HepG2 (cell line): ENCODE measurements at regions not wholly inside any gene's neighbourhood (a gene's known extent, or its start where the extent isn't known, plus 50 kb on each side); places are given as distances from the start of the nearest gene placed in this dataset.
A peak's percentile ranks its signal among the peaks of the same experiment; 100 is the strongest.

Experiments
- CCDC6 ChIP-seq: sonication (generic); formaldehyde crosslinking; IDR thresholded peaks from 2 replicates; pipeline ENCODE4 v1.8.1; 2022; ENCODE audit warnings: mild to moderate bottlenecking, missing genetic modification reagents, moderate library complexity
- CHCHD3 ChIP-seq: sonication (generic); formaldehyde crosslinking; IDR thresholded peaks from 2 replicates; pipeline ENCODE4 v1.8.0; 2022; ENCODE audit warnings: mild to moderate bottlenecking, missing genetic modification reagents, moderate library complexity
- DR1 ChIP-seq: sonication (generic); formaldehyde crosslinking; IDR thresholded peaks from 2 replicates; pipeline ENCODE4 v1.8.0; 2021; ENCODE audit warnings: mild to moderate bottlenecking, missing genetic modification reagents, inconsistent platforms
- GZF1 ChIP-seq: sonication (generic); formaldehyde crosslinking; IDR thresholded peaks from 2 replicates; pipeline ENCODE4 v1.5.1; 2020; ENCODE audit warnings: mild to moderate bottlenecking, missing genetic modification reagents
- HMGXB4 ChIP-seq, 2 experiments: sonication (generic) in 1 of 2; formaldehyde crosslinking in 1 of 2; IDR thresholded peaks; 2 replicates each; pipeline versions ENCODE4 v1.4.0 to v1.6.1; 2018 to 2020; ENCODE audit warnings: missing genetic modification reagents in 2 of 2, borderline replicate concordance in 1 of 2, low read depth in 1 of 2, mild to moderate bottlenecking in 1 of 2, missing biosample characterization in 1 of 2
- NRL ChIP-seq: sonication (generic); formaldehyde crosslinking; IDR thresholded peaks from 2 replicates; pipeline ENCODE4 v1.5.0; 2020; ENCODE audit warnings: missing genetic modification reagents, mild to moderate bottlenecking, moderate library complexity, borderline replicate concordance
- PHF21A ChIP-seq: sonication (generic); formaldehyde crosslinking; IDR thresholded peaks from 2 replicates; pipeline ENCODE4 v1.5.0; 2020; ENCODE audit warnings: mild to moderate bottlenecking, missing genetic modification reagents
- TFDP1 ChIP-seq: IDR thresholded peaks from 2 replicates; pipeline ENCODE4 v1.6.1; 2016; ENCODE audit warnings: missing compliant biosample characterization, missing genetic modification reagents, borderline replicate concordance
- ZFP1 ChIP-seq: IDR thresholded peaks from 2 replicates; pipeline ENCODE4 v1.6.1; 2016
- ZNF263 ChIP-seq: sonication (generic); formaldehyde crosslinking; IDR thresholded peaks from 2 replicates; pipeline ENCODE4 v1.4.0; 2020; ENCODE audit warnings: missing genetic modification reagents
- ZNF282 ChIP-seq: fragments of 450-650 bp; IDR thresholded peaks from 2 replicates; pipeline ENCODE4 v1.6.1; 2018; ENCODE audit not compliant: partially characterized antibody
- ZNF331 ChIP-seq: sonication (generic); formaldehyde crosslinking; IDR thresholded peaks from 2 replicates; pipeline ENCODE4 v1.4.0; 2020; ENCODE audit warnings: missing genetic modification reagents
- ZNF616 ChIP-seq: sonication (generic); formaldehyde crosslinking; IDR thresholded peaks from 2 replicates; pipeline ENCODE4 v1.5.0; 2020; ENCODE audit warnings: low read depth, mild to moderate bottlenecking, missing genetic modification reagents
- TF ChIP-seq, protein P1 (sequence below): sonication (generic); formaldehyde crosslinking; IDR thresholded peaks from 2 replicates; pipeline ENCODE4 v1.4.0; 2020; ENCODE audit warnings: low read depth, missing genetic modification reagents
- TF ChIP-seq, protein P2 (sequence below): sonication (generic); formaldehyde crosslinking; IDR thresholded peaks from 2 replicates; pipeline ENCODE4 v1.4.0; 2020; ENCODE audit warnings: missing genetic modification reagents
- TF ChIP-seq, protein P3 (sequence below): sonication (generic); formaldehyde crosslinking; IDR thresholded peaks from 2 replicates; pipeline ENCODE4 v1.9.0; 2022; ENCODE audit warnings: missing genetic modification reagents, mild to moderate bottlenecking, borderline replicate concordance

DNA sequence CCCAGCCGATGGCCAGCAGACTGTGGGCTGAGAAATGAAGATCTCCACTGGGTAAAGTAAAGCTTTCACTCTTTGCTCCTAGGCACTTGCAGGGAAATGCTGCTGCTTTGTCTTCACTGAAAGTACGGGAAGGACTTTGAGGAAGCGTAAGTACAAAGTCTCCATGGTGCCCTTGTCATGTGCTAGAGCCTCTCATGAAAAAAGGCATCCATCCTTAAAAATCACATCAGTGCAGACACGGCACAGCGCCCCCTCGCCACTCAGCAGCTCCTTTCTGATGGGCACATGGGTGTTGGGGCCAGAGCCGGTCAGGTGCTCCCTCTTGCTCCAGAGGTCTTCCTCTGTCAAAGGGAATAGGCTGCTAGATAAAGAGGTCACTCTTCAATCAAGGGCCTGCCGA is 87.8 kb upstream of the CALM2 start (continued):
- TF ChIP-seq, protein P1, sequence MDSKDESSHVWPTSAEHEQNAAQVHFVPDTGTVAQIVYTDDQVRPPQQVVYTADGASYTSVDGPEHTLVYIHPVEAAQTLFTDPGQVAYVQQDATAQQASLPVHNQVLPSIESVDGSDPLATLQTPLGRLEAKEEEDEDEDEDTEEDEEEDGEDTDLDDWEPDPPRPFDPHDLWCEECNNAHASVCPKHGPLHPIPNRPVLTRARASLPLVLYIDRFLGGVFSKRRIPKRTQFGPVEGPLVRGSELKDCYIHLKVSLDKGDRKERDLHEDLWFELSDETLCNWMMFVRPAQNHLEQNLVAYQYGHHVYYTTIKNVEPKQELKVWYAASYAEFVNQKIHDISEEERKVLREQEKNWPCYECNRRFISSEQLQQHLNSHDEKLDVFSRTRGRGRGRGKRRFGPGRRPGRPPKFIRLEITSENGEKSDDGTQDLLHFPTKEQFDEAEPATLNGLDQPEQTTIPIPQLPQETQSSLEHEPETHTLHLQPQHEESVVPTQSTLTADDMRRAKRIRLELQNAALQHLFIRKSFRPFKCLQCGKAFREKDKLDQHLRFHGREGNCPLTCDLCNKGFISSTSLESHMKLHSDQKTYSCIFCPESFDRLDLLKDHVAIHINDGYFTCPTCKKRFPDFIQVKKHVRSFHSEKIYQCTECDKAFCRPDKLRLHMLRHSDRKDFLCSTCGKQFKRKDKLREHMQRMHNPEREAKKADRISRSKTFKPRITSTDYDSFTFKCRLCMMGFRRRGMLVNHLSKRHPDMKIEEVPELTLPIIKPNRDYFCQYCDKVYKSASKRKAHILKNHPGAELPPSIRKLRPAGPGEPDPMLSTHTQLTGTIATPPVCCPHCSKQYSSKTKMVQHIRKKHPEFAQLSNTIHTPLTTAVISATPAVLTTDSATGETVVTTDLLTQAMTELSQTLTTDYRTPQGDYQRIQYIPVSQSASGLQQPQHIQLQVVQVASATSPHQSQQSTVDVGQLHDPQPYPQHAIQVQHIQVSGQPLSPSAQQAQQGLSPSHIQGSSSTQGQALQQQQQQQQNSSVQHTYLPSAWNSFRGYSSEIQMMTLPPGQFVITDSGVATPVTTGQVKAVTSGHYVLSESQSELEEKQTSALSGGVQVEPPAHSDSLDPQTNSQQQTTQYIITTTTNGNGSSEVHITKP (CRISPR knock-in tag) = no peak
- TF ChIP-seq PHF21A (CRISPR knock-in tag) (no peak), ZNF282 (no peak), CCDC6 (0 out of 2 replicates have a peak, but pooled peaks have one; percentile 37), ZFP1 (CRISPR knock-in tag) (no peak), HMGXB4 (CRISPR knock-in tag; IDR thresholded peaks at IDR 0.05; ENCODE audit: borderline replicate concordance in 1 of 2, low read depth in 1 of 2) (peak; percentile 44 to 72; a peak in 1 of 4 replicates), ZNF331 (CRISPR knock-in tag) (0 out of 2 replicates have a peak, but pooled peaks have one; percentile 37), CHCHD3 (CRISPR knock-in tag) (no peak), NRL (CRISPR knock-in tag) (no peak), DR1 (no peak), ZNF616 (CRISPR knock-in tag) (no peak), ZNF263 (CRISPR knock-in tag) (peak; percentile 98), GZF1 (CRISPR knock-in tag) (no peak), TFDP1 (CRISPR knock-in tag) (peak; percentile 41; the same call in 1 of the 2 replicates)
- TF ChIP-seq, protein P2, sequence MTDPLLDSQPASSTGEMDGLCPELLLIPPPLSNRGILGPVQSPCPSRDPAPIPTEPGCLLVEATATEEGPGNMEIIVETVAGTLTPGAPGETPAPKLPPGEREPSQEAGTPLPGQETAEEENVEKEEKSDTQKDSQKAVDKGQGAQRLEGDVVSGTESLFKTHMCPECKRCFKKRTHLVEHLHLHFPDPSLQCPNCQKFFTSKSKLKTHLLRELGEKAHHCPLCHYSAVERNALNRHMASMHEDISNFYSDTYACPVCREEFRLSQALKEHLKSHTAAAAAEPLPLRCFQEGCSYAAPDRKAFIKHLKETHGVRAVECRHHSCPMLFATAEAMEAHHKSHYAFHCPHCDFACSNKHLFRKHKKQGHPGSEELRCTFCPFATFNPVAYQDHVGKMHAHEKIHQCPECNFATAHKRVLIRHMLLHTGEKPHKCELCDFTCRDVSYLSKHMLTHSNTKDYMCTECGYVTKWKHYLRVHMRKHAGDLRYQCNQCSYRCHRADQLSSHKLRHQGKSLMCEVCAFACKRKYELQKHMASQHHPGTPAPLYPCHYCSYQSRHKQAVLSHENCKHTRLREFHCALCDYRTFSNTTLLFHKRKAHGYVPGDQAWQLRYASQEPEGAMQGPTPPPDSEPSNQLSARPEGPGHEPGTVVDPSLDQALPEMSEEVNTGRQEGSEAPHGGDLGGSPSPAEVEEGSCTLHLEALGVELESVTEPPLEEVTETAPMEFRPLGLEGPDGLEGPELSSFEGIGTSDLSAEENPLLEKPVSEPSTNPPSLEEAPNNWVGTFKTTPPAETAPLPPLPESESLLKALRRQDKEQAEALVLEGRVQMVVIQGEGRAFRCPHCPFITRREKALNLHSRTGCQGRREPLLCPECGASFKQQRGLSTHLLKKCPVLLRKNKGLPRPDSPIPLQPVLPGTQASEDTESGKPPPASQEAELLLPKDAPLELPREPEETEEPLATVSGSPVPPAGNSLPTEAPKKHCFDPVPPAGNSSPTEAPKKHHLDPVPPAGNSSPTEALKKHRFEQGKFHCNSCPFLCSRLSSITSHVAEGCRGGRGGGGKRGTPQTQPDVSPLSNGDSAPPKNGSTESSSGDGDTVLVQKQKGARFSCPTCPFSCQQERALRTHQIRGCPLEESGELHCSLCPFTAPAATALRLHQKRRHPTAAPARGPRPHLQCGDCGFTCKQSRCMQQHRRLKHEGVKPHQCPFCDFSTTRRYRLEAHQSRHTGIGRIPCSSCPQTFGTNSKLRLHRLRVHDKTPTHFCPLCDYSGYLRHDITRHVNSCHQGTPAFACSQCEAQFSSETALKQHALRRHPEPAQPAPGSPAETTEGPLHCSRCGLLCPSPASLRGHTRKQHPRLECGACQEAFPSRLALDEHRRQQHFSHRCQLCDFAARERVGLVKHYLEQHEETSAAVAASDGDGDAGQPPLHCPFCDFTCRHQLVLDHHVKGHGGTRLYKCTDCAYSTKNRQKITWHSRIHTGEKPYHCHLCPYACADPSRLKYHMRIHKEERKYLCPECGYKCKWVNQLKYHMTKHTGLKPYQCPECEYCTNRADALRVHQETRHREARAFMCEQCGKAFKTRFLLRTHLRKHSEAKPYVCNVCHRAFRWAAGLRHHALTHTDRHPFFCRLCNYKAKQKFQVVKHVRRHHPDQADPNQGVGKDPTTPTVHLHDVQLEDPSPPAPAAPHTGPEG (CRISPR knock-in tag) = no peak
- TF ChIP-seq, protein P3, sequence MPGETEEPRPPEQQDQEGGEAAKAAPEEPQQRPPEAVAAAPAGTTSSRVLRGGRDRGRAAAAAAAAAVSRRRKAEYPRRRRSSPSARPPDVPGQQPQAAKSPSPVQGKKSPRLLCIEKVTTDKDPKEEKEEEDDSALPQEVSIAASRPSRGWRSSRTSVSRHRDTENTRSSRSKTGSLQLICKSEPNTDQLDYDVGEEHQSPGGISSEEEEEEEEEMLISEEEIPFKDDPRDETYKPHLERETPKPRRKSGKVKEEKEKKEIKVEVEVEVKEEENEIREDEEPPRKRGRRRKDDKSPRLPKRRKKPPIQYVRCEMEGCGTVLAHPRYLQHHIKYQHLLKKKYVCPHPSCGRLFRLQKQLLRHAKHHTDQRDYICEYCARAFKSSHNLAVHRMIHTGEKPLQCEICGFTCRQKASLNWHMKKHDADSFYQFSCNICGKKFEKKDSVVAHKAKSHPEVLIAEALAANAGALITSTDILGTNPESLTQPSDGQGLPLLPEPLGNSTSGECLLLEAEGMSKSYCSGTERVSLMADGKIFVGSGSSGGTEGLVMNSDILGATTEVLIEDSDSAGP (CRISPR knock-in tag) = peak; percentile 39
